ENCODE measurements at regions not wholly inside any gene's neighbourhood (a gene's known extent, or its start where the extent isn't known, plus 50 kb on each side); places are given as distances from the start of the nearest gene placed in this dataset.

DNA sequence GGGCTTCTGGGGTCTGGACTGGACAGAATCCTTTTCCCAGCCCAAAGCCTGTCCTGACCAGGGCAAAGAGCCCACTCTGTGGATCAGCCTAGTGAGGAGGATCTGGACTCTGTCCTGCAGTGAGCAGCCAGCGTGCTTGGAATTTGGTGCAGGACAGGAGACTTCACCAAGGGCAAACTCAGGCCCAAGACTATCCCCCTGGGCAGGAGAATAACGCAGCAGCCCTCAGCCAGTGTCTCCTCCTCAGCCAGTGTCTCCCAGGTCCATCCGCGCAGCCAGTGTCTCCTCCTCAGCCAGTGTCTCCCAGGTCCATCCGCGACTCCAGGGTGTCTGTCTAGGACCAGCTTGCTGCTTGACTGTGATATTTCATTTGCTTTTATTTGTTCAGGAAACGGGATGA, 1334.0 kb downstream of the TBC1D22A start:
- no peak overlapping the region for H3K56ac ChIP-seq (ENCODE audit: extremely low read depth, insufficient read depth, low read length)
- DNase-seq (no peak), ATAC-seq (ENCODE audit: low read depth) (no peak)
- H3K9me1 ChIP-seq (ENCODE audit: insufficient read depth, low read length): no peaks in the 10 kb centered on the region
- no TSS peak for BruUV-seq (replicated peaks)
- POLR2A ChIA-PET (ENCODE audit: unreplicated experiment): no interaction called here
- no CpG with 5 or more reads among the region's 7 CpGs for WGBS, 2 experiments (ENCODE audit: extremely low coverage in 2 of 2, insufficient read length in 1 of 2)
- no peak overlapping the region for H2AFZ ChIP-seq (replicated peaks; ENCODE audit: low read length, poor library complexity)
- no peak overlapping the region for H3K23ac ChIP-seq (ENCODE audit: low read depth, low read length)
- H3K9ac ChIP-seq (ENCODE audit: low read depth, low read length): no peak overlapping the region
- no peak overlapping the region for H2BK20ac ChIP-seq (ENCODE audit: low read depth, low read length)
- H3K18ac ChIP-seq (ENCODE audit: low read depth, low read length): no peak overlapping the region
- H3K36me3 ChIP-seq (ENCODE audit: control insufficient read depth, insufficient read depth, low read length): no peaks in the 10 kb centered on the region
- intact Hi-C loops (cut with micrococcal nuclease): no loop called here
- H4K8ac ChIP-seq (ENCODE audit: low read depth in 2 of 2, low read length in 2 of 2): no peak overlapping the region
- H2AK9ac ChIP-seq (replicated peaks; ENCODE audit: low read depth, low read length, poor library complexity): no peak overlapping the region
- no peak overlapping the region for H2AK5ac ChIP-seq (ENCODE audit: low read depth, low read length)
- H3K9me3 ChIP-seq (ENCODE audit: control insufficient read depth, insufficient read depth, low read length): peaks cover 47% of the 10 kb centered on the region
- H3K4me1 ChIP-seq (ENCODE audit: control insufficient read depth, insufficient read depth, low read length): no peaks in the 10 kb centered on the region
- no peaks in the 10 kb centered on the region for H3K27me3 ChIP-seq (ENCODE audit: control insufficient read depth, insufficient read depth, low read length)
- dilution Hi-C loops (cut with HindIII; ENCODE audit: low sequenced_read_pairs, unreplicated experiment): no loop called here
- H3K4me3 ChIP-seq (ENCODE audit: insufficient read depth, low read depth, low read length): no peak overlapping the region
- no peak overlapping the region for H2BK5ac ChIP-seq (ENCODE audit: low read depth, low read length, poor library complexity, severe bottlenecking)
- no peak overlapping the region for H3K4ac ChIP-seq (ENCODE audit: low read depth, low read length)
- TF ChIP-seq RAD21 (IDR thresholded peaks at IDR 0.05; ENCODE audit: low read length): no peak
- no peak for TF ChIP-seq BHLHE40 (IDR thresholded peaks at IDR 0.05; ENCODE audit: low read depth, low read length)
- TF ChIP-seq, protein P1, sequence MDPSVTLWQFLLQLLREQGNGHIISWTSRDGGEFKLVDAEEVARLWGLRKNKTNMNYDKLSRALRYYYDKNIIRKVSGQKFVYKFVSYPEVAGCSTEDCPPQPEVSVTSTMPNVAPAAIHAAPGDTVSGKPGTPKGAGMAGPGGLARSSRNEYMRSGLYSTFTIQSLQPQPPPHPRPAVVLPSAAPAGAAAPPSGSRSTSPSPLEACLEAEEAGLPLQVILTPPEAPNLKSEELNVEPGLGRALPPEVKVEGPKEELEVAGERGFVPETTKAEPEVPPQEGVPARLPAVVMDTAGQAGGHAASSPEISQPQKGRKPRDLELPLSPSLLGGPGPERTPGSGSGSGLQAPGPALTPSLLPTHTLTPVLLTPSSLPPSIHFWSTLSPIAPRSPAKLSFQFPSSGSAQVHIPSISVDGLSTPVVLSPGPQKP (IDR thresholded peaks at IDR 0.05; ENCODE audit: borderline replicate concordance, low read depth, low read length): no peak
- TF ChIP-seq, protein P2, sequence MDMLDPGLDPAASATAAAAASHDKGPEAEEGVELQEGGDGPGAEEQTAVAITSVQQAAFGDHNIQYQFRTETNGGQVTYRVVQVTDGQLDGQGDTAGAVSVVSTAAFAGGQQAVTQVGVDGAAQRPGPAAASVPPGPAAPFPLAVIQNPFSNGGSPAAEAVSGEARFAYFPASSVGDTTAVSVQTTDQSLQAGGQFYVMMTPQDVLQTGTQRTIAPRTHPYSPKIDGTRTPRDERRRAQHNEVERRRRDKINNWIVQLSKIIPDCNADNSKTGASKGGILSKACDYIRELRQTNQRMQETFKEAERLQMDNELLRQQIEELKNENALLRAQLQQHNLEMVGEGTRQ (IDR thresholded peaks at IDR 0.05; ENCODE audit: low read depth, low read length): no peak
- TF ChIP-seq NFE2L2 (IDR thresholded peaks at IDR 0.05; ENCODE audit: low read depth, low read length): no peak
- no peak for TF ChIP-seq SMC3 (IDR thresholded peaks at IDR 0.05; ENCODE audit: low read depth, low read length)
- TF ChIP-seq FOS (IDR thresholded peaks at IDR 0.05; ENCODE audit: low read depth, low read length): no peak
- no peak for TF ChIP-seq CHD1 (IDR thresholded peaks at IDR 0.05; ENCODE audit: low read depth, low read length)
- TF ChIP-seq POLR2A (IDR thresholded peaks at IDR 0.05; ENCODE audit: low read depth, low read length): no peak
- no peak for TF ChIP-seq CEBPB (IDR thresholded peaks at IDR 0.05; ENCODE audit: low read depth, low read length)
- no peak for TF ChIP-seq MAZ (IDR thresholded peaks at IDR 0.05; ENCODE audit: borderline replicate concordance, low read depth, low read length)
- TF ChIP-seq RFX5 (IDR thresholded peaks at IDR 0.05; ENCODE audit: low read depth, low read length): no peak
- TF ChIP-seq, protein P3, sequence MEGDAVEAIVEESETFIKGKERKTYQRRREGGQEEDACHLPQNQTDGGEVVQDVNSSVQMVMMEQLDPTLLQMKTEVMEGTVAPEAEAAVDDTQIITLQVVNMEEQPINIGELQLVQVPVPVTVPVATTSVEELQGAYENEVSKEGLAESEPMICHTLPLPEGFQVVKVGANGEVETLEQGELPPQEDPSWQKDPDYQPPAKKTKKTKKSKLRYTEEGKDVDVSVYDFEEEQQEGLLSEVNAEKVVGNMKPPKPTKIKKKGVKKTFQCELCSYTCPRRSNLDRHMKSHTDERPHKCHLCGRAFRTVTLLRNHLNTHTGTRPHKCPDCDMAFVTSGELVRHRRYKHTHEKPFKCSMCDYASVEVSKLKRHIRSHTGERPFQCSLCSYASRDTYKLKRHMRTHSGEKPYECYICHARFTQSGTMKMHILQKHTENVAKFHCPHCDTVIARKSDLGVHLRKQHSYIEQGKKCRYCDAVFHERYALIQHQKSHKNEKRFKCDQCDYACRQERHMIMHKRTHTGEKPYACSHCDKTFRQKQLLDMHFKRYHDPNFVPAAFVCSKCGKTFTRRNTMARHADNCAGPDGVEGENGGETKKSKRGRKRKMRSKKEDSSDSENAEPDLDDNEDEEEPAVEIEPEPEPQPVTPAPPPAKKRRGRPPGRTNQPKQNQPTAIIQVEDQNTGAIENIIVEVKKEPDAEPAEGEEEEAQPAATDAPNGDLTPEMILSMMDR (conservative IDR thresholded peaks at IDR 0.05; ENCODE audit: low read depth, low read length): no peak
- no peak for TF ChIP-seq RCOR1 (IDR thresholded peaks at IDR 0.05; ENCODE audit: insufficient replicate concordance, low read length)
- no peak for TF ChIP-seq MAFK (IDR thresholded peaks at IDR 0.05; ENCODE audit: low read depth, low read length)
- H3K27ac ChIP-seq (ENCODE audit: insufficient read depth, low read length): no peak overlapping the region
- H4K91ac ChIP-seq (ENCODE audit: insufficient read depth, low read depth, low read length): no peak overlapping the region
- no peaks in the 10 kb centered on the region for H3K79me1 ChIP-seq (ENCODE audit: low read depth in 1 of 2, low read length in 2 of 2)
- H3K14ac ChIP-seq (replicated peaks; ENCODE audit: low read depth, low read length): no peak overlapping the region
- H4K20me1 ChIP-seq (ENCODE audit: insufficient read depth, low read length): no peaks in the 10 kb centered on the region
- in situ Hi-C loops (cut with MboI; ENCODE audit: low sequenced_read_pairs): no loop called here
- H2BK15ac ChIP-seq (ENCODE audit: low read depth, low read length): no peak overlapping the region
- no peak overlapping the region for H2BK120ac ChIP-seq (ENCODE audit: low read depth, low read length)
- H3K4me2 ChIP-seq (ENCODE audit: low read depth, low read length): no peak overlapping the region
- CTCF ChIA-PET: no interaction called here
- no peak overlapping the region for H4K5ac ChIP-seq (ENCODE audit: low read depth, low read length)

Data from IMR-90 (cell line).